Stimulated activated CD8-positive, alpha-beta memory T cell treated with anti-CD3 and anti-CD28 coated beads, Interleukin-12 subunit alpha, Interleukin-12 subunit beta, amount 100 ng/mL, for 24 hours (primary cell): ENCODE measurements at regions not wholly inside any gene's neighbourhood (a gene's known extent, or its start where the extent isn't known, plus 50 kb on each side); places are given as distances from the start of the nearest gene placed in this dataset.

ENCODE experiments used
- DNase-seq: peaks from one replicate; pipeline ENCODE4 v3.0.0-alpha.2; 2020; ENCODE audit errors: extremely low read depth

GRCh38 chr6:5946701-5947100 lies 60.0 kb downstream of the NRN1 start:
- no peak for DNase-seq

DNA sequence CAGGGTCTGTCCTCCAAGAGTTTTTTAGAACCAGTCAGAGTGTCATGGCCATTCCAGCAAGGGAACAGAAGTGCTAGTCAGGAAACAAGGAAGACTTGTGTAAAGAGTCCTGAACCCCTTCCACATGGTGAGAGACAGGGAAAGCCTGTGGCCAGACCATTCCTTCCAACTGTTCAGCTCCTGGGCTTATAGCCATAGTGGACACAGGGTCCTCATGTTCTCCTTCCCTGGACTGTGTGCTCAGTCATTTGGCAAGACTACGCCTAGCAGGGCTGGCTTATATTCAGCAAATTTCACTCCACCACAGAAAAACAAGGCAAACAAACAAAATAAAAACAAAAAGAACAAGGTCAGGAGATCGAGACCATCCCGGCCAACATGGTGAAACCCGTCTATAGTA lies 60.5 kb downstream of the NRN1 start:
- no peak for DNase-seq

DNA sequence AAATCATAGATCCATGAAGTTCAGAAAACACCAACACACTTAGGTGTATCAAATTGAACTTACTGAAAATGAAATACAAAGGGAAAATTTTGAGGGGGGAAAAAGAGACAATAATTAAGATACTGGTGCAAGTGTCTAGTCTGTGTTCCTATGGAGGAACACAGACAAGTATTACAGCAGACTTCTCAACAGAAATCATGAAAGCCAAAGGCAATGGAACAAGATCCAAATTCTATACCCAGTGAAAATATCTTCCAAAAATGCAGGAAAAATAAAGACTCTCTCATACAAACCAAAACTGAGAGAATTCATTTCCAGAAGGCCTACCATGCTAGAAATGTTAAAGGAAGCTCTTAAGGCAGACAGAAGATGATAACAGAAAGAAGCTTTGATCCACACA lies 63.1 kb downstream of the NRN1 start:
- no peak for DNase-seq

- no peak for DNase-seq
Measured at GRCh38 chr6:5942591-5942990, 64.1 kb downstream of the NRN1 start.

DNA sequence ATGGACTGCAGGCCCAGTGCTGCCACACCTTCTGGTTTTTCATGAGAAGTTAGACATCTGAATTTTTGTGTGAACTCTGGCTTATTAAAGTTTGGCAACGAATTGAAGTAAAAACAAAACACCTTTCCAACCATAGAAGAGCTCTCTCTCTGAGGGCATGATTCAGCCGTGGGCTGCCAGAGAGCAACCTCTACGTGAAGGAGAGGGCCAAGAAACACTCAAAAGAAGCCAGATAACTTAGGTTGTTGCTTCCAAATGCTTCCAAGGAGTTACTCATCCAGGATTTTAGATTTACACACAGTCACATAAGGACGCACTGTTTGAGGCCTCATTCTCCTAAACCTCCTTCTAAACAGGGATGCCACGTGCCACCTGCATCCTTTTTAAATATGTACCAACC lies 65.5 kb downstream of the NRN1 start:
- DNase-seq = no peak

DNA sequence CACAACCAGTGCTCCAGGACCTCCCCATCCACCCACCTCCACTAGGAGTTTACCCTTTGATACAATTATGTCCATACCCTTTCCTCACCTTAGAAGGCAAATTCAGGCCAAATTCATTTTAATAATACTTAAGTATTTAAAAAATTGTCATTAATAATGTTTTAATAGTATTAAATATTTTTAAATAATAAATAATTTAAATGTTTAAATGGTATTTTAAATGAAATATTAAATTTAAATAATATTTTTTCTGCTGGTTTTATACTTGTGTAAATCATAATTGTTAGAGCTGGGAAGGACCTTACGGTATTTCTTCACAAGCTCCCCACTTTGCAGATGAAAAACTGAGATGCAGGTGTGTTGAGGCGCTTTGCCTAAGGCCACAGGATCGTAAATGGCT lies 67.8 kb downstream of the NRN1 start:
- no peak for DNase-seq

DNA sequence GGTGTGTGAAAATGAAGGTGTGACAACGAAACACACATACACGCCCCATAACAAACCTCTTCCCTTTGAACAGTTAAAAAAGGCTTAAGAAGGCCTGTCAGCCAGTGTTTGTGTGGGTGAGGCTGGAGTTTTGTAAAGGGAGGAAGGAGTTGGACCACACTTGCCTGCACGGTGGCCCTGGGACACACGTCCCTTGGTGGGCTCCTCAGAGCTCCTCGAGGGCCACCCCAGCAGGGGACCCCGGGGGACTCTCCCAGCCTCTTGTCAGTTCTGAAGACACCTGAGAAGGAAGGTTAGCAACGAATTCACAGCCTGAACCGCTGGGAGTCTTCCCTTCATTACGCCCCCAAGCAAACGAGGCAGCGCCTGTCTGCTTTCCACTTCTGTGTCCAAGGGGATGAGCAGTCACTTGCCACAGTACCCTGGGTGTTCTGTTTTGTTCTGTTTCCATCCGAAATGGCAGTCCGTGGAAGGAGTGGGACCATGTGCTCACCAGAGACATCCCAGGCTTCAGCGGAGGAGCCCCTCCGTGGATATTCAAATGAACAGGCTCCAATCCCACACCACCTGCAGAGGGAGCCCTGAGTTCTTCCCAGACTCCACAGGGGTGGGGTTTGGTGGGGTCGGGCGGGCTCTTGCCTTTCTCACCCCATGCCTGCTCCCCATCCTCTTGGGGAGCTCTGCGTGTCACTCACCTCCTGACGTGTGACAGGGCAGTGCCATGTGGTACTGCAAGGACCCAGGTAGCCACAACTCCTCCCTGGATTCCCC lies 68.6 kb downstream of the NRN1 start:
- DNase-seq = no peak

DNA sequence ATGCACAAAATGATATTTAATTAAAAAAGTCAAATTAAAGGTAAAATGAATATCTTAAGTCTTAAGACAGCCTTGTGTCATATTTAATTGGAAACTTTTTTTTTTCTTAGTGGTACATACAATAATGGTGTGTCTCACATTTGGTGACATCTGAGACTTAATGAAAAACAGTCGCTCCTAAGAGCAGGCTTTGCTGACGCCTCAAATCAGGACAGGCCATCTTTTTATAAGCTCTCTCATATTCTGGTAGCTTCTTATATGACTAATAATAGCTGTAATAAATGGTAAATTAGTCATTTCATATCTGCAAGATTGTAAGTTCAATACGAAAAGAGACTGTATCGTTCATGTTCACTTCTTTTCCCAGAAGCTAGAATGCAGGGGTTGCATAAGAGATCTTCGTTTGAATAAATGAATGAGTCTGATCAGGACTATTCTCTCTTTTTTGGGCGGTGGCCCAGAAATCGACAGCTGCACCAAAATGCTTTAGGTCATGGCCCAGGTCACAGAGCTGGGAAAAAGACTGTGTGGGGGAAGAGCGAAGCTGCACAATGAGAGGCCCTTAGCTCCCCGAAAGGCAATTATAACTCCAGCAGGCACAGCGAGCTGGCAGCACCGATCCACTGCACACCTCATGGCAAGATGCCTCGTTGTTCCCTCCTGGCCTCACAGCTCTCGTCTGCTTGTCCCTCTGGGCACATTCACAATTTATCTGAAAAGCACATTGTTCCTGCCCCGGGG lies 69.4 kb downstream of the NRN1 start:
- DNase-seq = no peak

GRCh38 chr6:5936631-5937030 lies 70.1 kb downstream of the NRN1 start:
- DNase-seq = no peak

- DNase-seq = no peak
Measured at GRCh38 chr6:5936140-5936539, 70.6 kb downstream of the NRN1 start.

- DNase-seq = no peak
Measured at GRCh38 chr6:5930968-5931367, 75.8 kb downstream of the NRN1 start.

DNA sequence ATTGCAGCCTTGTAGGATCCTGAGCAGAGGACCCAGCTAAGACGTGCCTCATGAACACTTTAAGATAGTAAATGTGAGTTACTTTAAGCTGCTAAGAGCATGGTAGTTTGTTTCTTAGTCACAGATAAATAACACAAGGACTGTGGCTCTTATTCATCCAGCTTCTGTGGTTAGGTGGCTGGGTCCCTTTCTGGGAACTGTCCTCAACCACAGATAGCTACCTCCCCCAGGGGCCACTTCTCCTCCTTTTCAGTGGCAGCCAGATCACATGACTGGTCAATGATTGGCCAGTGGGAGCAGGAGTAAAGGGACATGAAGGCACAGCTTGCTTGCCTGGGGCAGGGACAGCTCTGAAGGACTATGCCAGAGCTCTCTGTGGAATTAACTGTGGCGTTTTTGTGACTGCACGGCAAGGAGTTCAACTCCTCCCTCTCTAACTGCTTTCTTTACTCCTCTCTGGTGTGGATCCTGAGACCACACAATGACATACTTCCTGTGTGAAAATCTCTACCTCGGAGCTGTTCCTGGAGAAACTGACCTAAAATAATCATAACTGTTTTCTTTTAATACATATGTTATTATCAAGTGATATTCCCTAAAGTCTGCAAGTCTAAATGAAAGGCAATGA lies 76.5 kb downstream of the NRN1 start:
- DNase-seq = no peak

DNA sequence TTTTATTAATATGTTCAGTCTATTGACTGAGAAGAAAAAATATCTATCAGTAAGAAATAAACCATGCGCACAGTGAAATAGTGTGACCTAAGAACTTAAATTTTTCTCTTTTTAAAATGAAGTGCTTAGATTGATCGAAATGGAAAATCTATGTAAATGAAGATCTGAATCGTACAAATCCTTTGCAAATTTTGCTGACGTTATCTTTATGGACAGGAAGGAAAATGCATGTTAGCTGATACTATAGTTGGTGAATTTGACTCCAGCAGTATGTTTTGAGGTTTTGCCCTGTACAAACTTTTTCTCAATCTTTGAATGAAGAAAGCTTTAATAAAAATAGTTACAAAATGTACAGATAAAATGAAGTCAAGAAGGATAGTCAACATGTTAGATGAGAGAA lies 82.9 kb downstream of the NRN1 start:
- DNase-seq = no peak

- DNase-seq = no peak
Measured at GRCh38 chr6:5922230-5922629, 84.5 kb downstream of the NRN1 start.

GRCh38 chr6:5909721-5910120 lies 97.0 kb downstream of the NRN1 start:
- no peak for DNase-seq

- DNase-seq = no peak
Measured at GRCh38 chr6:5906842-5907241, 99.9 kb downstream of the NRN1 start.

GRCh38 chr6:5906340-5906670 lies 100.4 kb downstream of the NRN1 start:
- no peak for DNase-seq

- no peak for DNase-seq
Measured at GRCh38 chr6:5905431-5906339, 101.0 kb downstream of the NRN1 start.

- no peak for DNase-seq
Measured at GRCh38 chr6:5904532-5904931, 102.2 kb downstream of the NRN1 start.

GRCh38 chr6:5899216-5900045 lies 107.3 kb downstream of the NRN1 start:
- DNase-seq = no peak

GRCh38 chr6:5898563-5898962 lies 108.2 kb downstream of the NRN1 start:
- no peak for DNase-seq
